ENCODE measurements at regions not wholly inside any gene's neighbourhood (a gene's known extent, or its start where the extent isn't known, plus 50 kb on each side); places are given as distances from the start of the nearest gene placed in this dataset.
"Not testable (repeated sequence)": the region's sequence is repeated elsewhere in the genome, so short reads cannot be mapped to it uniquely, and the experiment has no call there.

DNA sequence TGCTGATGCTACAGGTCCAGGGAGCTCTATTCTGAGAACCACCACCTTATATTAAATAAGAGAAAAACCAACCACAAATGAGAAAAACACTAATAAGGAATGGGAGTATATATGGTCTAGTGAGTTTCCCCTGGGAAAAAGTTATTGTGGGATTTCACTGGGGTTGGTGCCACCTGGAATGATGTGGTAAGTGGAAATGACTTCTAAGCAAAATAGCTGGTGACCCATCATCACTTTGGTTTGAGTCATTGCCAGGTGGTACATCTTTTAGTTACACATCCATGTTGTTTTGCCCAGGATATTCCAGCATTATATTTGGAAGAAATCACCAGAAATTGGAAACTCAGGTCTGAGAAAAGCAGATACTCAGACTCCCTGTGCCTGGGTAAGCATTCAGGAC is 437.3 kb downstream of the DTWD2 start:
- no peak for DNase-seq

DNA sequence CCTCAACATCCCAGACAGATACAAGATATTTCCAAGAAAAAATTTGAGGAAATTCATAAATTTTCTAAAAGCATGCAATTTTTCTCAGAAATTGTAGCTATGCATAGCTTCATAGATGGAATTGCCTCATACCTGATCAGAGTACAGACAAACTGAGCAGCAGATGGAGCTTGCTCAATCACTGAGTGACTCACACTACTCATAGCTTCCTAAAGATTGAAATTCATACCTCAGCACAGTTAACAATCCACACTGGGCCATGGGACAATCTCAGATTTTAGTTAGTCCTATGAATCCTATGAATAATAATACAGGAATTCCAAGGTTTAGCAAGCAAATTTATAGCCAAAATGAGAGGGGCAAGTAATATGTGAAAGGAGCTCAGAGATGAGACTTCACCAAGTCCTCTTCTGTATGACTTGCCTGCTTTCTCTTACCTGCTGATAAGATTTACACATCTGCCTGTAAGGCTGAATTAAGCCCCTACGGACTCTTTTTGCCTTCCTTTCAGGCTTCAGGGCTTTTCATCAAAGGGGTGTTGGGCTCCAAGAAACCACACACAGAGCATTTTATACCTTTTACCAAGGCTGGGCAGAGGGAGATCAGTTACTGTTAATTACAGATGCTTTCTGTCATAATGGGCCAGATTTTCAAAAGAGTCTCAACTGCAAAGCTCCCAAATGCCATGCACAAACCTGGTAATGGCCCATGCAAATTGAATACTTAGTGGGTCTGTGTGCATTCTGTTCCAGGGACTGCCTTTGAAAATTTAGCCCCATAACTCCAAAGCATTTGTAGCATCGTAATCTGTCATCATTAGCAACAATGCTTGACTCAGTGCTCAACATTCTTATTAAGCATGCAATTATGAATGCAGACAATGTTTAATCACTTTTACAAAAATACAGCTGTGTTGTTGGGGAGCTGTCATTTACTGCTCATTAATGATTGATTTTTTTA is 439.3 kb downstream of the DTWD2 start:
- no peak for DNase-seq

GRCh38 chr5:118545470-118545869 is 442.9 kb downstream of the DTWD2 start:
- DNase-seq, result no peak

DNA sequence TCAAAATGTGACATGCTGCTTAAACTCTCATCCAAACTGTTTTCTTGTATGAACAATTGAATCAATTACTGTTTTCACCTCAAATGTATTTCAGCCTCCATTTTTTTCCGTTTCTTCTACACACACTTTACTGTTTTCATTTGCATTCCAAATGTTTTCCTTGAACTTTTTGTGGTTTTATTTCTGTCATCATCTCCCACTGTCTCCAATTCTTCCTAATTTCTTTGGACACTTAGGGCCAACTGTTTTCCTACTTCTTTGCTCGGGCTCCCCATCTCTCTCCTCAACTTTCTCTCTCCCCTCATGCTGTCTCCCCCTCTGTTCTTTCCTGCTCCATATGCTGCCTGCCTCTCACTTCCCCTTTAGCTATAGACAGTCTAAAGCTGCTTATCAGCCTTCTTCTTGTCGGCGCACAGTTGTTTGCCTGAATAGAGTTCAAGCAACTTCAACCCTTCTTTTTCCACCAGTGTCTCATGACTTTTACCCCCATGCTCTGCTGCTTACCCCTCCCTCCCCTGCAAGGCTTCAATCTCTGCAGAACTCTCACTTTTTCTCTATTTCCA is 443.4 kb downstream of the DTWD2 start:
- no peak for DNase-seq

DNA sequence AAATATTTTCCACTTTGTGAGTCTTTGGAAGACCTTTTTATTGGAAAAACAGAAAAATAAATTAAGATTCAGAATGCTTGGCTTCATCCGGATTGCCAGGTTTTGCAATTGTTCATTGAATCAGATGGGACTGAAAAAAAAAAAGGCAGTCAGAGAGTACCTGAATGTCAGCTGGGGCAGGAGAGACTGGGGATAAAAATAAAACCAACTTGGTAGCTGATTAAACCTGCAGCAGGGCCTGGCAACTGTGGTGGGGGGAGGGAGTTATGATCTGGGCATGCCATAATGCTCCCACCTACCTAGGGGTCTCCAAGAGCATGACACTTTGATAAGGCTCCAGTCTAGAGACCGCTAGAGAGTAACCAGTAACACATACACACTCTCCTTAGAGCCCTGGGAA is 454.4 kb downstream of the DTWD2 start:
- no peak for DNase-seq

- no peak for DNase-seq
Measured at GRCh38 chr5:118533156-118533555, 455.2 kb downstream of the DTWD2 start.

DNA sequence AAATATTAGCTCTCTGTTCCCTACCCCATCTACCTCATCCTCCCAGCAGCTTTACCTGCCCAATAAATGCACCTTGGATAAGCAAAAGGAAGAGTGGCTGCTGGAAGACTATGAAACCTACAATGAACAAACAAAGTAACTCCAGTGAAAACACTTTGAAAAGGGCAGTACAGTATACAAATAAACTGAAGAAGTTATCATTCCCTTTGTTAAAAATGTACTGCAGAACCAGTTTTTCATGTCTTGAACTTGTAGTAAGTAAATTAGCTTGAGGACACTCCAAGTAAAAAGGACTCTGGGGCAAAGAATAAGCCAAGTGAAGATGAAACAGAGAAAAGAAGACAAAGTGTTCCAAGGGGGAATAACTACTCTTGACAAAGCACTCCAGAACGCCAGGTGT is 457.1 kb downstream of the DTWD2 start:
- no peak for DNase-seq

DNA sequence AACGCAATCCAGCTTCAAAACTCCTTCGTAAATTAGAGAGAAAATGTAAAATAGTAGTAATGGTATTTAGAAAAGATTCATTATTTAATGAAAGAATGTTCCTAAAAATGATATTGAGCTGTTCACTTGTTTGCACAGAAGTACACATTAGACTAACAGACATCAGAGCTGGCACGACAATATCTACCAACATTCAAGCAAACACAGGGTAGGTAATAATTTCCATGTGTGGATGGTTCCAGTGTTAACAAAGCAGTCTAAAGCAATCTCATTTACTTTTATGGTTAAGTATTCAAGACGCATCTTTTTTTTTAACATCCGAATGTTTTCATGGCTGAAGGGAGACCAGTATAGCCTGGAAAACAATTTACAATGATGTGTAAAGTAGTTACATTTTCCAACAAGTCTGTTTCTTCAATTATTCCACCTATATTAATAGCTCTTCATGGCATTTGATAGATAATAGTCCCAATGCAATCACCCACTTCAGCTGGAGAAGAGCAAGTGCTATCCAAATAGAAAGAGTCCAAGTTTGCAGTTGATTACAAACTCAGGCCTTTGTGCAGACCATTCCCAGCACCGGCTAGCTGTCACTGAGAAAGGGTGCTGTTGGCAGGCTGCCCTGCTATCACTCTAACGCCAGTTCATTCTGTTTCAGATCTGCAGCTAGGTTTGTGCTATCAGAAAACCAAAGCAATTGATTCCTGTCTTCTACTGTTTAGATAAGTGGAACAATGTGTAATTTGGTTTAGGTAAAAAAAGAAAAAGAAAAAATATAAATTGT is 458.8 kb downstream of the DTWD2 start:
- no peak for DNase-seq

DNA sequence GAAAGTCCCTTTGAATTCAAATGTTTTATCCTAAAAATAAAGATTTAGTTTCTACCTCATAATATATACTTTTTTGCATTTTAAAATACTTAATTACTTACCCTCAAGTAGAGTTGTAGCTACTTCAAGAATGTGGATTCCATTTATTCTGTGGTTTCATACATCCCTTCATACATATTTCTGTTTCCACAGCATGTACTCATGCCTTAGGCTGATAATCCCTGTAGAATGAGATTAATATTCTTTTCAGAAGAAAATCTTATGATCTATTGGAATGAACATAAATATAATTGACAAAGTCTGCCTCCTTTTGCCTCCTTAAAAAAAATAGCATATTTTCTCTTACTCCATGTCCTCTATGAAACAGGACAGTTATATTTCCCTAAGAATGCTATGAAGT is 465.7 kb downstream of the DTWD2 start:
- no peak for DNase-seq

GRCh38 chr5:118520771-118521415 is 467.5 kb downstream of the DTWD2 start:
- DNase-seq, result no peak

- no peak for DNase-seq
Measured at GRCh38 chr5:118519466-118519865, 468.9 kb downstream of the DTWD2 start.

- DNase-seq, result no peak
Measured at GRCh38 chr5:118518720-118519119, 469.6 kb downstream of the DTWD2 start.

GRCh38 chr5:118511846-118512245 is 476.5 kb downstream of the DTWD2 start:
- DNase-seq, result no peak

GRCh38 chr5:118506217-118506852 is 482.0 kb downstream of the DTWD2 start:
- DNase-seq, result peak; percentile 22

DNA sequence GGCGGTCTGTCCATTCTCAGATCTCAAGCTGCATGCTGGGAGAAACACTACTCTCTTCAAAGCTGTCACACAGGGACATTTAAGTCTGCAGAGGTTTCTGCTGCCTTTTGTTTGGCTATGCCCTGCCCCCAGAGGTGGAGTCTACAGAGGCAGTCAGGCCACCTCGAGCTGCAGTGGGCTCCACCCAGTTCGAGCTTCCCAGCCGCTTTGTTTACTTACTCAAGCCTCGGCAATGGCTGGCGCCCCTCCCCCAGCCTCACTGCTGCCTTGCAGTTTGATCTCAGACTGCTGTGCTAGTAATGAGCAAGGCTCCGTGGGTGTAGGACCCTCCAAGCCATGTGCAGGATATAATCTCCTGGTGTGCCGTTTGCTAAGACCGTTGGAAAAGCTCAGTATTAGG is 486.1 kb downstream of the DTWD2 start:
- not testable (repeated sequence) for DNase-seq

DNA sequence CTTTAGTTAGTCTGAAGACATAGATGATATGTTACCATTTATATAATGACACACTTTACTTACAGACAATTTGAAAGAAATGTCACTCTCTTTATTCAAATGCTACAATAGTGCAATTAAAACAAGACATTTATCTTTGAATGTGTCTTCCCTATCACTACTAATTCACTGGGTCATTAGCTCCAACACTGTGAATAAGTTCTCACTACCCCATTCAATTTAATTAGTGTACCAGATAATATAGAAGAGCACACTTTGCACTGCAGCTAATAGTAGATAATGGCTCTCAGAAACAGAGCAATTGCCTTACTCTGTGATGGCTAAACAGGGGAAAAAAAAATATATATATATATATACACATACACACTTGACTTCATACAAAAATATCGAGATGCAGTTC is 497.0 kb downstream of the DTWD2 start:
- no peak for DNase-seq

GRCh38 chr5:118486647-118487225 is 501.6 kb downstream of the DTWD2 start:
- no peak for DNase-seq

GRCh38 chr5:118479285-118479684 is 509.1 kb downstream of the DTWD2 start:
- DNase-seq, result no peak

GRCh38 chr5:118478852-118479251 is 509.5 kb downstream of the DTWD2 start:
- no peak for DNase-seq

GRCh38 chr5:118468085-118468484 is 520.3 kb downstream of the DTWD2 start:
- DNase-seq, result no peak

GRCh38 chr5:118467103-118467502 is 521.2 kb downstream of the DTWD2 start:
- DNase-seq, result no peak

- no peak for DNase-seq
Measured at GRCh38 chr5:118466418-118466817, 521.9 kb downstream of the DTWD2 start.
